Natural killer cell treated with Interleukin-12 subunit alpha and Interleukin-12 subunit beta and Interleukin-15 and Interleukin-18, amount 100 ng/mL, for 72 hours (primary cell): ENCODE measurements at regions not wholly inside any gene's neighbourhood (a gene's known extent, or its start where the extent isn't known, plus 50 kb on each side); places are given as distances from the start of the nearest gene placed in this dataset.
"Not testable (repeated sequence)": the region's sequence is repeated elsewhere in the genome, so short reads cannot be mapped to it uniquely, and the experiment has no call there.

Experiments used
- ATAC-seq, 2 donors: fragments of 150-1000 bp; cut with Tn5 transposase in 1 of 2; sonication (Bioruptor Pico), chemical (Tn5 transposase) in 1 of 2; 2 replicates each; pipeline ENCODE4 v1.10.0; 2021
- DNase-seq: peaks from one replicate; pipeline ENCODE4 v3.0.0; 2022; ENCODE audit warnings: low spot score
- H3K27ac Mint-ChIP-seq, 2 donors: 1 replicate in 1 of 2; 2 replicates in 1 of 2; pipeline ENCODE4 v1.8.0; 2022; ENCODE audit warnings: mixed read lengths in 2 of 2, mild to moderate bottlenecking in 1 of 2, moderate library complexity in 1 of 2
- H3K27me3 Mint-ChIP-seq, 2 donors: 1 replicate in 1 of 2; 2 replicates in 1 of 2; pipeline ENCODE4 v1.8.0; 2022; ENCODE audit warnings: mixed read lengths in 2 of 2
- H3K36me3 Mint-ChIP-seq: one replicate; pipeline ENCODE4 v1.8.0; 2022; ENCODE audit warnings: mixed read lengths
- H3K4me1 Mint-ChIP-seq, 2 donors: 1 replicate in 1 of 2; 2 replicates in 1 of 2; pipeline ENCODE4 v1.8.0; 2022; ENCODE audit warnings: low read depth in 2 of 2, mixed read lengths in 2 of 2, mild to moderate bottlenecking in 1 of 2
- H3K4me3 Mint-ChIP-seq: one replicate; pipeline ENCODE4 v1.8.0; 2022; ENCODE audit warnings: mixed read lengths
- H3K9me3 Mint-ChIP-seq: 2 replicates; pipeline ENCODE4 v1.8.0; 2022; ENCODE audit warnings: mixed read lengths

GRCh38 chr10:2212244-2212834 is 475.0 kb upstream of the ADARB2 start:
- Mint-ChIP-seq H3K27me3 (peaks cover 0 to 20% of the 10 kb centered on the region in 2 donors), H3K36me3 (no peaks in the 10 kb centered on the region), H3K4me1 (no peaks in the 10 kb centered on the region), H3K4me3 (no peak overlapping the region), H3K9me3 (no peaks in the 10 kb centered on the region), H3K27ac (no peak overlapping the region)
- DNase-seq (no peak), ATAC-seq (no peak)

- no peak overlapping the region for H3K27ac Mint-ChIP-seq
- H3K27me3 Mint-ChIP-seq, result peaks cover 0 to 20% of the 10 kb centered on the region in 2 donors
- no peaks in the 10 kb centered on the region for H3K9me3 Mint-ChIP-seq
- DNase-seq, result no peak
- no peaks in the 10 kb centered on the region for H3K36me3 Mint-ChIP-seq
- ATAC-seq, result no peak
- no peak overlapping the region for H3K4me3 Mint-ChIP-seq
- no peaks in the 10 kb centered on the region for H3K4me1 Mint-ChIP-seq
Measured at GRCh38 chr10:2210088-2210487, 472.8 kb upstream of the ADARB2 start.

- ATAC-seq, result no peak
- Mint-ChIP-seq H3K4me3 (no peak overlapping the region), H3K27ac (no peak overlapping the region), H3K27me3 (peaks cover 0 to 14% of the 10 kb centered on the region in 2 donors), H3K4me1 (no peaks in the 10 kb centered on the region), H3K36me3 (no peaks in the 10 kb centered on the region), H3K9me3 (no peaks in the 10 kb centered on the region)
- no peak for DNase-seq
Measured at GRCh38 chr10:2208106-2208505, 470.8 kb upstream of the ADARB2 start.

GRCh38 chr10:2207246-2207922 is 470.1 kb upstream of the ADARB2 start:
- ATAC-seq (no peak), DNase-seq (no peak)
- H3K36me3 Mint-ChIP-seq, result no peaks in the 10 kb centered on the region
- peaks cover 0 to 14% of the 10 kb centered on the region in 2 donors for H3K27me3 Mint-ChIP-seq
- H3K4me3 Mint-ChIP-seq, result no peak overlapping the region
- no peak overlapping the region for H3K27ac Mint-ChIP-seq
- no peaks in the 10 kb centered on the region for H3K4me1 Mint-ChIP-seq
- no peaks in the 10 kb centered on the region for H3K9me3 Mint-ChIP-seq

- ATAC-seq, result no peak
- Mint-ChIP-seq H3K27me3 (peaks cover 0 to 3% of the 10 kb centered on the region in 2 donors), H3K4me1 (no peaks in the 10 kb centered on the region), H3K27ac (no peak overlapping the region), H3K4me3 (no peak overlapping the region), H3K36me3 (no peaks in the 10 kb centered on the region), H3K9me3 (no peaks in the 10 kb centered on the region)
- DNase-seq, result no peak
Measured at GRCh38 chr10:2205406-2205805, 468.1 kb upstream of the ADARB2 start.

- H3K36me3 Mint-ChIP-seq, result no peaks in the 10 kb centered on the region
- H3K4me3 Mint-ChIP-seq, result no peak overlapping the region
- no peaks in the 10 kb centered on the region for H3K27me3 Mint-ChIP-seq
- H3K4me1 Mint-ChIP-seq, result no peaks in the 10 kb centered on the region
- H3K27ac Mint-ChIP-seq, result no peak overlapping the region
- ATAC-seq, result no peak
- H3K9me3 Mint-ChIP-seq, result no peaks in the 10 kb centered on the region
- DNase-seq, result no peak
Measured at GRCh38 chr10:2202401-2202800, 465.1 kb upstream of the ADARB2 start.

GRCh38 chr10:2201534-2202099 is 464.3 kb upstream of the ADARB2 start:
- ATAC-seq (no peak), DNase-seq (no peak)
- Mint-ChIP-seq H3K4me3 (no peak overlapping the region), H3K27me3 (no peaks in the 10 kb centered on the region), H3K36me3 (peaks cover 5% of the 10 kb centered on the region), H3K4me1 (no peaks in the 10 kb centered on the region), H3K9me3 (peaks cover 4% of the 10 kb centered on the region), H3K27ac (no peak overlapping the region)

GRCh38 chr10:2197663-2198062 is 460.3 kb upstream of the ADARB2 start:
- Mint-ChIP-seq H3K27me3 (peaks cover 0 to 7% of the 10 kb centered on the region in 2 donors), H3K9me3 (peaks cover 7% of the 10 kb centered on the region), H3K4me1 (no peaks in the 10 kb centered on the region), H3K4me3 (no peak overlapping the region), H3K27ac (no peak overlapping the region), H3K36me3 (peaks cover 6% of the 10 kb centered on the region)
- DNase-seq (no peak), ATAC-seq (no peak)

GRCh38 chr10:2196272-2196671 is 458.9 kb upstream of the ADARB2 start:
- no peak for DNase-seq
- H3K36me3 Mint-ChIP-seq, result peaks cover 6% of the 10 kb centered on the region
- H3K27me3 Mint-ChIP-seq, result peaks cover 0 to 15% of the 10 kb centered on the region in 2 donors
- no peak for ATAC-seq
- no peak overlapping the region for H3K4me3 Mint-ChIP-seq
- H3K27ac Mint-ChIP-seq, result no peak overlapping the region
- H3K9me3 Mint-ChIP-seq, result peaks cover 7% of the 10 kb centered on the region
- no peaks in the 10 kb centered on the region for H3K4me1 Mint-ChIP-seq

- DNase-seq, H3K4me1 Mint-ChIP-seq, H3K4me3 Mint-ChIP-seq, H3K27ac Mint-ChIP-seq, ATAC-seq, H3K9me3 Mint-ChIP-seq, H3K36me3 Mint-ChIP-seq, H3K27me3 Mint-ChIP-seq: not testable (repeated sequence)
Measured at GRCh38 chr10:2189356-2189755, 452.0 kb upstream of the ADARB2 start.

GRCh38 chr10:2188371-2188770 is 451.0 kb upstream of the ADARB2 start:
- DNase-seq, result no peak
- no peaks in the 10 kb centered on the region for H3K36me3 Mint-ChIP-seq
- no peaks in the 10 kb centered on the region for H3K4me1 Mint-ChIP-seq
- no peaks in the 10 kb centered on the region for H3K9me3 Mint-ChIP-seq
- peaks cover 0 to 7% of the 10 kb centered on the region in 2 donors for H3K27me3 Mint-ChIP-seq
- H3K27ac Mint-ChIP-seq, result no peak overlapping the region
- no peak overlapping the region for H3K4me3 Mint-ChIP-seq
- no peak for ATAC-seq

- DNase-seq (no peak), ATAC-seq (no peak)
- no peaks in the 10 kb centered on the region for H3K9me3 Mint-ChIP-seq
- no peaks in the 10 kb centered on the region for H3K36me3 Mint-ChIP-seq
- H3K27ac Mint-ChIP-seq, result no peak overlapping the region
- no peak overlapping the region for H3K4me3 Mint-ChIP-seq
- H3K4me1 Mint-ChIP-seq, result no peaks in the 10 kb centered on the region
- peaks cover 0 to 6% of the 10 kb centered on the region in 2 donors for H3K27me3 Mint-ChIP-seq
Measured at GRCh38 chr10:2173327-2173726, 436.0 kb upstream of the ADARB2 start.

GRCh38 chr10:2165771-2166460 is 428.6 kb upstream of the ADARB2 start:
- no peaks in the 10 kb centered on the region for H3K36me3 Mint-ChIP-seq
- no peak for DNase-seq
- H3K4me1 Mint-ChIP-seq, result no peaks in the 10 kb centered on the region
- H3K27me3 Mint-ChIP-seq, result no peaks in the 10 kb centered on the region
- ATAC-seq, result no peak
- H3K27ac Mint-ChIP-seq, result no peak overlapping the region
- peaks cover 3% of the 10 kb centered on the region for H3K9me3 Mint-ChIP-seq
- H3K4me3 Mint-ChIP-seq, result no peak overlapping the region

GRCh38 chr10:2150288-2150687 is 413.0 kb upstream of the ADARB2 start:
- no peak overlapping the region for H3K27ac Mint-ChIP-seq
- ATAC-seq, result no peak

More at GRCh38 chr10:2150288-2150687, 413.0 kb upstream of the ADARB2 start:
- Mint-ChIP-seq H3K9me3 (no peaks in the 10 kb centered on the region), H3K4me1 (no peaks in the 10 kb centered on the region), H3K27me3 (peaks cover 3 to 18% of the 10 kb centered on the region in 2 donors), H3K4me3 (no peak overlapping the region), H3K36me3 (no peaks in the 10 kb centered on the region)
- DNase-seq, result no peak
